HUES64 (cell line): ENCODE measurements at regions not wholly inside any gene's neighbourhood (a gene's known extent, or its start where the extent isn't known, plus 50 kb on each side); places are given as distances from the start of the nearest gene placed in this dataset.

Experiments
- H3K27ac ChIP-seq: 2 replicates; pipeline ENCODE4 v1.7.0; 2013; ENCODE audit warnings: low read depth, low read length, inconsistent platforms
- H3K27me3 ChIP-seq: 2 replicates; pipeline ENCODE4 v1.6.1; 2013; ENCODE audit warnings: mild to moderate bottlenecking, low read length; ENCODE audit not compliant: insufficient read depth
- H3K36me3 ChIP-seq: 2 replicates; pipeline ENCODE4 v1.6.1; 2013; ENCODE audit warnings: mild to moderate bottlenecking, low read length; ENCODE audit not compliant: insufficient read depth
- H3K4me1 ChIP-seq: 2 replicates; pipeline ENCODE4 v1.6.1; 2013; ENCODE audit warnings: mild to moderate bottlenecking, low read length, moderate library complexity; ENCODE audit not compliant: insufficient read depth
- H3K4me3 ChIP-seq: 2 replicates; pipeline ENCODE4 v1.5.1; 2013; ENCODE audit warnings: mild to moderate bottlenecking, low read length, moderate library complexity
- H3K9ac ChIP-seq: 2 replicates; pipeline ENCODE4 v1.6.1; 2013; ENCODE audit warnings: mild to moderate bottlenecking, low read depth, low read length
- H3K9me3 ChIP-seq: 2 replicates; pipeline ENCODE4 v1.6.1; 2013; ENCODE audit warnings: low read depth, low read length; ENCODE audit not compliant: insufficient read depth
- WGBS: fragments of 150-250, 120-280 bp; methylation state at CpG from one replicate; pipeline ENCODE4 v1.1.7; 2013; ENCODE audit warnings: missing lambda C conversion rate; 5-methylcytosine and 5-hydroxymethylcytosine counted together

- 88% methylated on average over 22 of the region's 22 CpGs for WGBS
- peaks cover 4% of the 10 kb centered on the region; the same call in 1 of the 2 replicates for H3K4me1 ChIP-seq
- no peak overlapping the region for H3K27ac ChIP-seq
- no peak overlapping the region for H3K9ac ChIP-seq
- H3K9me3 ChIP-seq: no peaks in the 10 kb centered on the region
- H3K36me3 ChIP-seq: no peaks in the 10 kb centered on the region
- H3K4me3 ChIP-seq: no peak overlapping the region
- no peaks in the 10 kb centered on the region for H3K27me3 ChIP-seq
These were observed 161.0 kb upstream of the B3GAT1 start for GRCh38 chr11:134572741-134573675.

GRCh38 chr11:134571301-134571700, 159.3 kb upstream of the B3GAT1 start:
- H3K4me1 ChIP-seq: peaks cover 4% of the 10 kb centered on the region; the same call in 1 of the 2 replicates
- no peak overlapping the region for H3K9ac ChIP-seq
- WGBS: 92% methylated on average over 3 of the region's 3 CpGs
- no peak overlapping the region for H3K4me3 ChIP-seq
- H3K27me3 ChIP-seq: no peaks in the 10 kb centered on the region
- no peak overlapping the region for H3K27ac ChIP-seq
- H3K36me3 ChIP-seq: no peaks in the 10 kb centered on the region
- no peaks in the 10 kb centered on the region for H3K9me3 ChIP-seq

GRCh38 chr11:134569195-134569594, 157.2 kb upstream of the B3GAT1 start:
- Histone ChIP-seq H3K9me3 (no peaks in the 10 kb centered on the region), H3K36me3 (no peaks in the 10 kb centered on the region), H3K4me1 (peaks cover 4% of the 10 kb centered on the region; the same call in 1 of the 2 replicates), H3K27ac (no peak overlapping the region), H3K27me3 (no peaks in the 10 kb centered on the region), H3K9ac (no peak overlapping the region), H3K4me3 (no peak overlapping the region)
- WGBS: 94% methylated on average over 6 of the region's 6 CpGs

- Histone ChIP-seq H3K4me3 (no peak overlapping the region), H3K9ac (no peak overlapping the region), H3K4me1 (peaks cover 4% of the 10 kb centered on the region), H3K36me3 (no peaks in the 10 kb centered on the region), H3K27me3 (no peaks in the 10 kb centered on the region), H3K9me3 (no peaks in the 10 kb centered on the region), H3K27ac (no peak overlapping the region)
- 80% methylated on average over 3 of the region's 4 CpGs for WGBS
These were observed 154.3 kb upstream of the B3GAT1 start for GRCh38 chr11:134566311-134566710.

- Histone ChIP-seq H3K9me3 (no peaks in the 10 kb centered on the region), H3K36me3 (no peaks in the 10 kb centered on the region), H3K27ac (no peak overlapping the region), H3K9ac (no peak overlapping the region), H3K27me3 (no peaks in the 10 kb centered on the region), H3K4me3 (no peak overlapping the region), H3K4me1 (no peaks in the 10 kb centered on the region; the same call in 1 of the 2 replicates)
- WGBS: 78% methylated on average over 12 of the region's 12 CpGs
These were observed 153.4 kb upstream of the B3GAT1 start for GRCh38 chr11:134565343-134565891.

GRCh38 chr11:134564472-134565200, 152.6 kb upstream of the B3GAT1 start:
- 95% methylated on average over 6 of the region's 6 CpGs for WGBS
- H3K27ac ChIP-seq: no peak overlapping the region
- no peak overlapping the region for H3K9ac ChIP-seq
- no peaks in the 10 kb centered on the region for H3K9me3 ChIP-seq
- no peaks in the 10 kb centered on the region for H3K27me3 ChIP-seq
- no peaks in the 10 kb centered on the region for H3K36me3 ChIP-seq
- no peak overlapping the region for H3K4me3 ChIP-seq
- no peaks in the 10 kb centered on the region; the same call in 1 of the 2 replicates for H3K4me1 ChIP-seq

- no peak overlapping the region for H3K4me3 ChIP-seq
- H3K36me3 ChIP-seq: no peaks in the 10 kb centered on the region
- no peak overlapping the region for H3K9ac ChIP-seq
- no peaks in the 10 kb centered on the region for H3K27me3 ChIP-seq
- 86% methylated on average over 7 of the region's 7 CpGs for WGBS
- no peaks in the 10 kb centered on the region for H3K9me3 ChIP-seq
- H3K4me1 ChIP-seq: no peaks in the 10 kb centered on the region; the same call in 1 of the 2 replicates
- H3K27ac ChIP-seq: no peak overlapping the region
These were observed 151.0 kb upstream of the B3GAT1 start for GRCh38 chr11:134562941-134563471.

- H3K36me3 ChIP-seq: no peaks in the 10 kb centered on the region
- WGBS: 72% methylated on average over 4 of the region's 4 CpGs
- no peaks in the 10 kb centered on the region for H3K27me3 ChIP-seq
- H3K9me3 ChIP-seq: no peaks in the 10 kb centered on the region
- H3K4me1 ChIP-seq: no peaks in the 10 kb centered on the region; the same call in 1 of the 2 replicates
- no peak overlapping the region for H3K27ac ChIP-seq
- H3K4me3 ChIP-seq: no peak overlapping the region
- no peak overlapping the region for H3K9ac ChIP-seq
These were observed 150.2 kb upstream of the B3GAT1 start for GRCh38 chr11:134562196-134562595.

GRCh38 chr11:134561331-134561720, 149.3 kb upstream of the B3GAT1 start:
- H3K36me3 ChIP-seq: no peaks in the 10 kb centered on the region
- no peak overlapping the region for H3K4me3 ChIP-seq
- no peak overlapping the region for H3K9ac ChIP-seq
- no peaks in the 10 kb centered on the region for H3K27me3 ChIP-seq
- H3K27ac ChIP-seq: no peak overlapping the region
- 87% methylated on average over 8 of the region's 8 CpGs for WGBS
- H3K9me3 ChIP-seq: no peaks in the 10 kb centered on the region
- no peaks in the 10 kb centered on the region; the same call in 1 of the 2 replicates for H3K4me1 ChIP-seq

- Histone ChIP-seq H3K27me3 (no peaks in the 10 kb centered on the region), H3K27ac (no peak overlapping the region), H3K9me3 (no peaks in the 10 kb centered on the region), H3K4me3 (no peak overlapping the region), H3K4me1 (no peaks in the 10 kb centered on the region; the same call in 1 of the 2 replicates), H3K9ac (no peak overlapping the region), H3K36me3 (no peaks in the 10 kb centered on the region)
- 71% methylated on average over 12 of the region's 12 CpGs for WGBS
These were observed 148.7 kb upstream of the B3GAT1 start for GRCh38 chr11:134560566-134561330.
